OCI-LY1 (cell line): ENCODE measurements at regions not wholly inside any gene's neighbourhood (a gene's known extent, or its start where the extent isn't known, plus 50 kb on each side); places are given as distances from the start of the nearest gene placed in this dataset.

Experiments used
- H2AFZ ChIP-seq: fragments of 200-600 bp; sonication (generic), shearing (Covaris generic); 2 replicates; pipeline ENCODE4 v1.6.0; 2014; ENCODE audit warnings: antibody characterized with exemption, mild to moderate bottlenecking, low read length
- H3F3A ChIP-seq: fragments of 200-600 bp; sonication (generic), shearing (Covaris generic); 2 replicates; pipeline ENCODE4 v1.6.0; 2014; ENCODE audit warnings: mild to moderate bottlenecking, antibody characterized with exemption, low read length, moderate library complexity; ENCODE audit not compliant: insufficient read depth
- H3K27ac ChIP-seq: fragments of 200-600 bp; sonication (generic); 2 replicates; pipeline ENCODE4 v1.5.1; 2014; ENCODE audit warnings: low read length, mixed run types, mild to moderate bottlenecking, low read depth; ENCODE audit not compliant: poor library complexity, severe bottlenecking
- H3K27me3 ChIP-seq: fragments of 200-600 bp; sonication (generic); 2 replicates; pipeline ENCODE4 v1.6.0; 2014; ENCODE audit warnings: antibody characterized with exemption, mild to moderate bottlenecking, low read length, moderate library complexity; ENCODE audit not compliant: insufficient read depth
- H3K36me3 ChIP-seq: fragments of 200-600 bp; sonication (generic); 2 replicates; pipeline ENCODE4 v1.6.1; 2014; ENCODE audit warnings: mild to moderate bottlenecking, antibody characterized with exemption, low read length, moderate library complexity, mixed read lengths; ENCODE audit not compliant: insufficient read depth
- H3K4me1 ChIP-seq: fragments of 200-600 bp; sonication (generic); 2 replicates; pipeline ENCODE4 v1.5.1; 2014; ENCODE audit warnings: mild to moderate bottlenecking, low read length, moderate library complexity; ENCODE audit not compliant: insufficient read depth, severe bottlenecking
- H3K4me2 ChIP-seq: fragments of 200-600 bp; sonication (generic), shearing (Covaris generic); 2 replicates; pipeline ENCODE4 v1.6.1; 2014; ENCODE audit warnings: low read length
- H3K4me3 ChIP-seq: fragments of 200-600 bp; sonication (generic); 2 replicates; pipeline ENCODE4 v1.5.1; 2014; ENCODE audit warnings: low read length, low read depth, mild to moderate bottlenecking, mixed read lengths; ENCODE audit not compliant: poor library complexity, severe bottlenecking
- H3K79me2 ChIP-seq: fragments of 200-600 bp; shearing (Covaris generic); 2 replicates; pipeline ENCODE4 v1.6.1; 2016; ENCODE audit warnings: mixed run types, low read length, mixed read lengths; ENCODE audit not compliant: insufficient read depth
- H3K9ac ChIP-seq: fragments of 200-600 bp; sonication (generic), shearing (Covaris generic); 2 replicates; pipeline ENCODE4 v1.6.1; 2014; ENCODE audit warnings: mild to moderate bottlenecking, low read length, mixed read lengths
- H3K9me2 ChIP-seq: fragments of 200-600 bp; sonication (generic), shearing (Covaris generic); 2 replicates; pipeline ENCODE4 v1.6.1; 2014; ENCODE audit warnings: low read depth, mild to moderate bottlenecking, low read length, mixed read lengths
- H3K9me3 ChIP-seq: fragments of 200-600 bp; shearing (Covaris generic); 2 replicates; pipeline ENCODE4 v1.6.1; 2014; ENCODE audit warnings: low read length, mixed read lengths
- H4K20me1 ChIP-seq: fragments of 200-600 bp; sonication (generic), shearing (Covaris generic); 2 replicates; pipeline ENCODE4 v1.6.0; 2016; ENCODE audit warnings: mild to moderate bottlenecking, low read length; ENCODE audit not compliant: insufficient read depth
- CTCF ChIP-seq: fragments of 200-600 bp; sonication (generic), shearing (Covaris generic); IDR thresholded peaks from 2 replicates; pipeline ENCODE4 v1.5.1; 2017; ENCODE audit warnings: mild to moderate bottlenecking, antibody characterized with exemption, low read length, moderate library complexity, mixed read lengths
- EZH2 ChIP-seq: fragments of 200-600 bp; sonication (generic), shearing (Covaris generic); IDR thresholded peaks from 2 replicates; pipeline ENCODE4 v1.8.0; 2017; ENCODE audit warnings: borderline replicate concordance, mixed run types, mild to moderate bottlenecking, antibody characterized with exemption, low read length, moderate library complexity, mixed read lengths

- Histone ChIP-seq H3K79me2 (no peaks in the 10 kb centered on the region), H3K9me2 (no peaks in the 10 kb centered on the region), H3K9ac (no peak overlapping the region), H3K4me1 (no peaks in the 10 kb centered on the region), H3K4me3 (no peak overlapping the region), H3K36me3 (no peaks in the 10 kb centered on the region), H2AFZ (no peak overlapping the region), H3K4me2 (no peak overlapping the region), H3K27me3 (no peaks in the 10 kb centered on the region), H3F3A (no peaks in the 10 kb centered on the region), H4K20me1 (no peaks in the 10 kb centered on the region), H3K27ac (no peak overlapping the region), H3K9me3 (no peaks in the 10 kb centered on the region)
- TF ChIP-seq EZH2 (no peak), CTCF (no peak)
Measured at GRCh38 chr14:44010595-44010994, 496.5 kb downstream of the FSCB start.

GRCh38 chr14:44010071-44010470 is 497.0 kb downstream of the FSCB start:
- no peaks in the 10 kb centered on the region for H3K79me2 ChIP-seq
- no peak overlapping the region for H3K4me2 ChIP-seq
- H3K27me3 ChIP-seq = no peaks in the 10 kb centered on the region
- H3K4me3 ChIP-seq = no peak overlapping the region
- no peaks in the 10 kb centered on the region for H3K4me1 ChIP-seq
- H3F3A ChIP-seq = no peaks in the 10 kb centered on the region
- H2AFZ ChIP-seq = no peak overlapping the region
- no peaks in the 10 kb centered on the region for H3K9me3 ChIP-seq
- H3K9me2 ChIP-seq = no peaks in the 10 kb centered on the region
- H3K36me3 ChIP-seq = no peaks in the 10 kb centered on the region
- no peak overlapping the region for H3K27ac ChIP-seq
- H4K20me1 ChIP-seq = no peaks in the 10 kb centered on the region
- H3K9ac ChIP-seq = no peak overlapping the region
- TF ChIP-seq EZH2 (no peak), CTCF (no peak)

- Histone ChIP-seq H3K9me3 (no peaks in the 10 kb centered on the region), H3K79me2 (no peaks in the 10 kb centered on the region), H4K20me1 (no peaks in the 10 kb centered on the region), H3K4me2 (no peak overlapping the region), H3K36me3 (no peaks in the 10 kb centered on the region), H3K9me2 (no peaks in the 10 kb centered on the region), H3F3A (no peaks in the 10 kb centered on the region), H3K4me3 (no peak overlapping the region), H2AFZ (no peak overlapping the region), H3K27ac (no peak overlapping the region), H3K9ac (no peak overlapping the region), H3K27me3 (no peaks in the 10 kb centered on the region), H3K4me1 (no peaks in the 10 kb centered on the region)
- no peak for TF ChIP-seq EZH2
- no peak for TF ChIP-seq CTCF
Measured at GRCh38 chr14:44009642-44010041, 497.4 kb downstream of the FSCB start.
